Left colon (tissue), 2 donors: ENCODE measurements at regions not wholly inside any gene's neighbourhood (a gene's known extent, or its start where the extent isn't known, plus 50 kb on each side); places are given as distances from the start of the nearest gene placed in this dataset.
A peak's percentile ranks its signal among the peaks of the same experiment; 100 is the strongest.

Experiments
- ATAC-seq: fragments of 200-7000 bp; cut with Tn5 transposase; one replicate; pipeline ENCODE4 v1.9.1; 2020; ENCODE audit warnings: mild to moderate bottlenecking, moderate library complexity
- DNase-seq, 2 donors: peaks; one replicate each; pipeline ENCODE4 v3.0.0-alpha.2; 2020
- intact Hi-C, 2 donors: fragments of 100-400 bp; cut with DNase I in 1 of 2; cut with micrococcal nuclease in 1 of 2; formaldehyde crosslinking; loops; one replicate each; pipeline versions ENCODE4 v1.11.2 to v1.14.0; 2022; cut with DNase I, micrococcal nuclease
- donor health status: DM: no; HTN: no; CAD: no.
- donor health status: DM: yes; HTN: yes; CAD: no.

DNA sequence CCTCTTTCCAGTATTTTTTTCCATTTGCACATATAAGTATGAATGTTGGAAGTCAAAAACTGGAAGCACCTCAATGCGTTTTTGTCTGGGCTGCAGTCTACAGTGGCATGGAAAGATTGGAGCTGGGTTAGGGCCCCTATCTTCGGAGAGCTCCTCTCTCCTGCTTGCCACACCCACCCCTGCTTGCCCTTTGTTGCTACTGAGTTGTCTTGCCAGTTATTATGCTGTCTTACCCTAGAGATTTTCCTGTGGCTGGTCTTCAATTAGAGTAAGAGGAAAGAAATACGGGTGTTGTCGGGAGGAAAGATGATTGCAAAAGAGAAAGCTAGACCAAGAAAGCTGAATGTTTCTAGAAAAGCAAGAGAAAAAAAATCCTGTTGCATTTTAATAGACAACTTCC lies 228.9 kb upstream of the CELF2 start:
- peak; percentile 46 for ATAC-seq
- no peak for DNase-seq
- intact Hi-C loops: no loop called here

DNA sequence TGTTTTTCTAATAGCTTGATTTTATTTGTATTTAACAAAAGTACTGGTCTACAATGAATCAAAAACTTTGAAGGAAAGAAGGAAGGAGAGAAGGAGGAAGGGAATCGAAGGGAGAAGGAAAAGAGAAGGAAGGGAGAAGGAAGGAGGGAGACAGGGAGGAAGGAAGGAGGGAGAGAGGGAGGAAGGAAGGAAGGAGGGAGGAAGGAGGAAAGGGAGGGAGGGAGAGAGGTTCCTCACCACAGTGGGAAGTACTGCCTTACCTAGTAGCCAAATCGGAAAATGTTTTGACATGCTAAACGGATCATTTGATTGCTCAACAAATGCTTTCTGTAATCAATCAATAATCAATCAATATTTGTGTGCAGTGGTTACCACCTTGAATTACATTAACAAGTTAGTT lies 225.8 kb upstream of the CELF2 start:
- intact Hi-C loops: no loop called here
- no peak for DNase-seq
- no peak for ATAC-seq

GRCh38 chr10:10792681-10793080 lies 225.0 kb upstream of the CELF2 start:
- no peak for ATAC-seq
- DNase-seq: no peak
- intact Hi-C loops: no loop called here

DNA sequence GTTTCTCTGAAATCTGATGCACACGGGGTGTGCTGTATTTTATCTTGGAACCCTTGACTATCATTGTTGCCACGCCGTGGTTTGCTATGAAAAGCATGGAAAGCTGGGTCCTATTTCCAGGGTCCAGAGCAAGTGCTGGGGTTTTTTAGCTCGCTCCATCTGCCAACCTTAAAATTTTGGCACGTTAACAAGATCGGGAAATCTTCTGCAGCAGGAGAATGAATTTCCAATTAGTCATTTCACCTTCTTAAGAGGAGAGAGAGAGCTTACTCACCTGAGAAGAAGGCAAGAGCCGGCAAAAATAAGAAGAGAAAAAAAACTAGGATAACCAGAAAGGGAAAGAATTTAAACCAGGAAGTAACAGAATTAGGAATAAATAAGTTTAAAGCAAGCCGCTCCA lies 223.6 kb upstream of the CELF2 start:
- no peak for ATAC-seq
- DNase-seq: no peak
- intact Hi-C loops: no loop called here

DNA sequence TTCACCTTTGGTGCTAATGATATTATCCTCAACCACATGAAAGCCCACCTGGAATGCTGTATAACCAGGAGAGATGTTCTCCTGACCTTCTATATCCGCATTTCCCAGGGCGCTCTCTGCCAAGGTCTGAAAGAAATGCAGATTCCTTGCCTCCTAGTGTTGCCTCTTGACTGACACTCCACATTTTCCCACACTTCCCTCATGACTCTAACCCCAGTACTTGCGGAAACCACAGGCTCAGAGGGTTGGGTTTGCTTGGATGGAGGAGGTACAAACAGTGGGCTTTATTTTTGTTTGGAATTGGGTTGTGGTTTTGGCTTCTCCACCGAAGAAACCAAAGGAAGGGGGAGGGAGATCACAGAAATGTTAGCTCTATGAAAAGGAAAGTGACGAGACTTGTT lies 222.9 kb upstream of the CELF2 start:
- intact Hi-C loops: no loop called here
- no peak for ATAC-seq
- no peak for DNase-seq

- DNase-seq: no peak
- ATAC-seq: no peak
- intact Hi-C loops: no loop called here
Measured at GRCh38 chr10:10796061-10796773, 221.5 kb upstream of the CELF2 start.

DNA sequence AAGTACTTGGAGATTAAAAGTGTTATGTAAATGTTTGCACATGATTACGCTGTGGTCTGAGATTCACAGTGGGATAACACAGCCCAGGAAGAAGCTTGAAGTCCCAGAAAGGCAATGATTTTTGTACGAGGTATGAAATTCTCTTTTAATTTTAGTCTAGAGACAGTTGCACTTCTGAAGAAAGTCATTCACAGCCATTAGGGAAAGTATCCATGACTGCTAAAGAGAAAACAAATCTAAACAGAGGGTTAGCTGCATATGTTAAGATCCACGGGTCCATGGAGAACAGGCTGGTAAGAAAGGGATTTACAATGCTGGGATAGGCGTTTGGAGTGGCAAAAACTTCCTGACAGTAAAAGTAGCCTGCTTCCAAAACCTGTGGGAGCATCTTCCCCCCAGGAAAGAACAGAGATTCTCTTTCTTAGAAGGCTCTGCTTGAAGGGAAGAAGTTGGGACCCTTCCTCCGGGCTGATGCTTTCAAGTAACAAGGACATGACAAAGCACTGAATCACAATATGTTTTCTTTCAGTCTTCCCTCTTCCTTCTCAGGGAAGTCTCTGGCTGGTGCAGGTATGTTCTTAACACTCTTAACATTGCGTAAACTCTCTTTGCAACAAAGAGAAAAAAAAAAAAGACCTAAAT lies 220.8 kb upstream of the CELF2 start:
- DNase-seq (no peak), ATAC-seq (no peak)
- intact Hi-C loops: no loop called here

DNA sequence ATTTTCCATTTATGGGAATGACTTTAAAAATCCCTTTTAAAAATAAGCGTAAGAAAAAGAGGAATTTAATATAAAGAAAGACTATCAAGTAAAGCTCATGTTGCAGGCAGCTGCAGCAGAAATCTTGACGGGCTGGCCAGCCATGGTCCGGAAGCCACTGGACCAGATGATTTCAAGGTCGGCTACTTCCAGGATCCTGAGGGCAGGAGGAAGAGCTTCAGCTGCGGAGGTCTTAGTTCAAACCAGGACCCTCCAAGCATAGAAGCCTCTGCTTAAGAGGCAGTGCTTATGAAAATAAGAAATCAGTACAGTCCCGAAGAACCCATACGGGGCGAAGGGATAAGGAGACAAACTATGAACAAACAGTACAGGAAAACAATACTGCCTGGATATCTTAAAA lies 220.2 kb upstream of the CELF2 start:
- ATAC-seq (no peak), DNase-seq (no peak)
- intact Hi-C loops: no loop called here

GRCh38 chr10:10798102-10798863 lies 219.4 kb upstream of the CELF2 start:
- no peak for ATAC-seq
- intact Hi-C loops: no loop called here
- peak in 1 of 2 donors; percentile 28 for DNase-seq

DNA sequence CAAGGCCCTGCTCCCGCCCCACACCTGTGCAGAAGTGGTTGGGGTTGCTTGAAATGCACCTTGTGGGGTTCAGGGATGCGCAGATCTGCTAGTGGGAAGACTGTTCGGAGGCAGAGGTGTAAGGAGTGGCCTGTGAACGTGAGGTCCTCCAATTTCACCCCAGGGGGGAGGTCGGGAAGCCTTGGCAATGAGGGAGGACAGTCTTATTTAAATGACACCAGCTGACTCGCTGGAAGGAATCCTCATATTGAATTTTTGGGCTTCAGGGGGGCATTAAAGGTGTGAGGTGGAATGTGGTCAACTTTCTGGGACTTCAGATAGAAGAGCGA lies 218.8 kb upstream of the CELF2 start:
- ATAC-seq (no peak), DNase-seq (no peak)
- intact Hi-C loops: no loop called here

DNA sequence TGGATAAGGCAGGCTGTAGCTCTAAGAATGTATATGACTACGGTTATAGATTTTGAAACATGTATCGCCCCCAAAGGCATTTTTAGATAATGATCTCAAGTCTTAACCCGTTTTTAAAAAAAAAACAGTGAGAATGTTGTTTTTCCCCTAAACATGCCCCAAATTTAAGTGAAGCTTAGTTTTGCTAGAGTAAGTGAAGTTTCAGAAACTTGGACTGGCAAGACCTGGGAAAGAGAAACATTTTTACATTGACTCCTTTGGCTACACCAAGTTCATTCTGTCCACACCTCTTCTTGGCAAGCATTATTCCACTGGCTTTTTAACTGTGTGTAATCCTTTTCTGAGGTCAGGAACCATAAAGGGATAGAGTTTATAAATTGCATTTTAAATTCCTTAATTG lies 216.7 kb upstream of the CELF2 start:
- intact Hi-C loops: no loop called here
- DNase-seq: no peak
- no peak for ATAC-seq

DNA sequence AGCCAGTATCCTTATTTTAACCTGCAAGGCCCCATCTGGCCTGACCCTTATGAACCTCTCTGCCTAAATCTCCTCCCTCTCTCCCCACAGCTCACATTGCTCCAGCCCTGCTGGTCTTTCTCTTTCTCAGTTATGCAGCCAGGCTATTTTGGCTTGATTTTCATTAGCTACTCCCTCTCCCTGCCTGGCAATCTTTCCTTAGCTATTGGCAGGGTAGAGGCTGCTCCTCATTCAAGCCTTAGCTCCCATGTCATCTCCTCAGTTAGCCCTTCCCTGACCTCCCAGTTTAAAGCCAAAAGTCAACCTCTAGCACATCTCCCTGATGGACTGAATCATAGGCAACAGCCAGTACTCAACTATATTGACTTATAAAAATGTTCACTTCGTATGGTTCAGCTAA lies 214.4 kb upstream of the CELF2 start:
- intact Hi-C loops: no loop called here
- ATAC-seq: no peak
- DNase-seq: no peak

- ATAC-seq (peak; percentile 68), DNase-seq (no peak)
- intact Hi-C loops: no loop called here
Measured at GRCh38 chr10:10804061-10804460, 213.6 kb upstream of the CELF2 start.

- DNase-seq: peak; percentile 36 to 42
- intact Hi-C loops: no loop called here
- ATAC-seq: peak; percentile 90
Measured at GRCh38 chr10:10804998-10805740, 212.5 kb upstream of the CELF2 start.

DNA sequence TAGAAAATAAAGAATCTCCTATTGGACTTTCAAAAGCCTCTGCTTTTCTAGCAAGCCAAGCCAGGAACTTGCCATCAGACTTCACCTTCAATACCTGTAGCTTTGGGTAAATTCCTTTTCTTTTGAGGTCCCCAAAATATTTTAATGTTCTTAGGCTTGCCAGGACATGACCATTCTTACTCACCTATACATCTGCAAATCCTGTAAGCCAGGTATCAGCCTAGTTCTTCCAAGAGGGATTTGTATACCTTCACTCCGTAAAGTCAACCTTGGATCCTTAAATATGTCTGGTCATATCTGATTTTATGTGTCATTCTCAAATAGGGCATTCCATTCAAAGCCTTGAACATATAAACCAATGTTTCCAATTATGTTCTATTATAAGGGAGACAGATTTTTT lies 210.6 kb upstream of the CELF2 start:
- DNase-seq: no peak
- ATAC-seq: no peak
- intact Hi-C loops: no loop called here

DNA sequence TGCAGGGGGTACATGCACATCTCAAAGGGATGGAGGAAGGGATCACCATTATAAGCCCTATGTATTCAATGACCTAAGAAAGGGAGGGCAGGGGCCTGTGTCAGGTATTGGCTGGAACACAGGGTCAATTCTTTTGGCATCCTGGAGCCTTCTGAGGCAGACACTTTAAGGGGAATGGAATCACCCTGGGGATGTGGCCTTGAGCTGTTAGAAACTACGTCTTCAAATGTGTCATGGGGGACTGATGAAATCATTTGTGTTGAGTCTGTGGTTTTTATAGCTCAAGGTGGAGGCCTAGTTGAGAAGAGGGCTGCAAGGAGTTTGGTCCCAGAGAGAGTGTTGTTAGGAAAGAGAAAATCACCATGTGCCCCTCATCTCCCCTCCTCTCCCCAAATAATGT lies 206.1 kb upstream of the CELF2 start:
- DNase-seq: no peak
- intact Hi-C loops: no loop called here
- ATAC-seq: no peak

- ATAC-seq (no peak), DNase-seq (no peak)
- intact Hi-C loops: no loop called here
Measured at GRCh38 chr10:10813656-10814055, 204.0 kb upstream of the CELF2 start.

- DNase-seq (no peak), ATAC-seq (no peak)
- intact Hi-C loops: no loop called here
Measured at GRCh38 chr10:10814069-10814468, 203.6 kb upstream of the CELF2 start.

GRCh38 chr10:10816447-10816846 lies 201.2 kb upstream of the CELF2 start:
- no peak for DNase-seq
- no peak for ATAC-seq
- intact Hi-C loops: no loop called here

- intact Hi-C loops: no loop called here
- DNase-seq: no peak
- ATAC-seq: peak; percentile 78
Measured at GRCh38 chr10:10817609-10818008, 200.1 kb upstream of the CELF2 start.
